NOMO-1 treated with dmso at 0.1 percent for 144 hours (cell line): ENCODE measurements at regions not wholly inside any gene's neighbourhood (a gene's known extent, or its start where the extent isn't known, plus 50 kb on each side); places are given as distances from the start of the nearest gene placed in this dataset.
"Not testable (repeated sequence)": the region's sequence is repeated elsewhere in the genome, so short reads cannot be mapped to it uniquely, and the experiment has no call there.

Experiments used
- DNase-seq: peaks from one replicate; lab custom pipeline; 2025; ENCODE audit not compliant: unreplicated experiment; lab: John Stamatoyannopoulos, UW

GRCh38 chr20:12068121-12068520 lies 150.4 kb downstream of the BTBD3 start:
- no peak for DNase-seq

- no peak for DNase-seq
These were observed 151.5 kb downstream of the BTBD3 start for GRCh38 chr20:12069181-12069580.

DNA sequence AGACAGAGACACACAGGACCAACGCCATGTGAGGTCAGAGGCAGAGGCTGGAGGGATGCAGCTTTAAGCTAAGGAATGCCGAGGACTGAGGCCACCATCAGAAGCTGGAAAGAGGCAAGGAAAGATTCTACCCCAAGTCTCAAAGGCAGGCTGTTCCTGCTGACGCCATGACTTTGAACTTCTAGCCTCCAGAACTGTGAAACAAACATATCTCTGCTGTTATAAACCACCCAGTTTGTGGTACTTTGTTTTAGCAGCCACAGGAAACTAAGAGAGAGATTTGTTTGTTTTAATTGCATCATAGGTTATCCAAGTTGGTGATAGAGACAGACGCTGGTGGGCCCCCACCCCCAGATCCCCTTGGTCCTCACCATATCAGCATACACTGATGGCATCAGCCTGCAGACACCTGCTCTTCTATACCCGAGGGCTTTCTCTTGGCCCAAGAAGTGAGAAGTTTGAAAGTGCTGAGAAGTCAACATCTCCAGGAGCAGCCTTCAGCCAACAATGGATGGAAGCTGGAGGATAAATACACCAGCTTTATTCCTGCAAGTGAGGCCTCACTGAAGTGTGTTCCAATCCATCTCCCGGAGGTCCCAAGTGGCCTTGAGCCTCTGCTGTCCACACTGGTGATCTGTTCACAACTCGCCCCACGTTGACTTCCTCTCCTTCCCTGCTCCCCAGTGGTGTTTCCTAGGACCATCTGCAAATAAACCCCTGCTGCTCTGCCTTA lies 154.7 kb downstream of the BTBD3 start:
- no peak for DNase-seq

DNA sequence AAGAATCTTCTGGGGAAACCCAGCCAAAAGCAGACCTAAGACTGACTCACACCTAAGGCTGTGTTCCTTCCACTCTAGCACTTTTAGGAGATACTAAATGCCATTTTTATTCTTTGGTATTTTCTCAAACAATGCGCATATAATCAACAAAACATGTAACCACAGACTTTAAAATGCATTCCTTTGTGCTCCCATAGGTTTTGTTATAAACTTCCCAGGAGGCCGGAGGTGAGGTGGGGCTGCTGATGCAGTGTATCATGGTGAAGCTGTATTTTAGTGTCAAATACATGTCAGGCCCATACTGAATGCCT lies 155.2 kb downstream of the BTBD3 start:
- DNase-seq = no peak

- DNase-seq = no peak
These were observed 156.5 kb downstream of the BTBD3 start for GRCh38 chr20:12074111-12074655.

DNA sequence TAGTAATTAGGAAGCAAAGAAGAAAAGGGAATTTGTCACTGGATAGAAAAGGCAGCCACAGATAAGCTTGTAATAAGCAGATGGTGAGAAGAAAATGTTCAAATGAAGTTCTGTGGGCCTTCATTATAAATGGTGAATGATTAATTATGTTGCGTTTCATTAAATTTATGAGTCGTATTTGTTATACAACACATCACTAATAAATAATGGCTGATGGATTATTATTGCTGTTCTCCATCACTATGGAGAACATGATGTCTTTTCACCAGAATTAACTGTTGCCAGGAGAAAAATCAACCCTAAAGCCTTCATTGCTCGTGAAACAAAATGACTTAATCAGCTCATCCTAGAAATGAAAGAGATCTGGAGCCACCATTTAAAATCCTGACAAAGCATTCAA lies 158.5 kb downstream of the BTBD3 start:
- DNase-seq = no peak

GRCh38 chr20:12077875-12078274 lies 160.2 kb downstream of the BTBD3 start:
- DNase-seq = no peak

DNA sequence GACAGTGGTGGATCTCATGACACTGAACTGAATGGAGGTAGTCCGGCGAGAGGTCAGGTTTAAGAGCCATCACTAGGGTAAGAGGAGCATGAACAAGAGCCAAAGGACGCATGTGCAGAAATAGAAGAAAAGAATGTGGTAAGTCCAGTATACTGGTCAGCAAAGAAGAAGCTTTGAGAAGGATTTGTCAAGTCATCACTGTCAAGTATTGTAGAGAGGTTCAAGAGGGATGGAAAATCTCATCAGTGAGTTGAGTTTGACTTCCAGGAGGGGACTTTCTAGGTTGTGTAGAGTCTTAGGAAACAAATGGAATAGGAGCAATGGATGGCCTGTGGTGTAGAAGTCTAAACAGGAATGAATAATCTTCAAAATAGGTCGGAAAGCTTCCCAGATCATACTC lies 161.8 kb downstream of the BTBD3 start:
- DNase-seq = no peak

DNA sequence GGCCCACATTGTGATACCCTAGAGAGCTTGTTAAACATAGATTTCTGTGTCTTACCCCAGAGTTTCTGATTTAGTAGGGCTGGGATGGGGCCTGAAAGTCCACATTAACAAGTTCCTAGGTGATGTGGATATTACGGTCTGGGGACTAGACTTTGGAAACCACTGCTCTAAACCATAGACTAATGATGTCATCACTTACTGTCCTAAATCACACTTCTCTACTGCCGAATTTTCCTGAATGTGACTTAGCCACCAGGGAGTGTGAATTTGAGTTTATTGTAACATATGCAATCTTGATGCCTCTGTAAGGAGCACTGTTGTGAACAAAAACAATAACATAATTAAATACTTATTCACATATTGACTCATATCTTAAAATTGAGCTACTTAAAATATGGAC lies 165.6 kb downstream of the BTBD3 start:
- no peak for DNase-seq

DNA sequence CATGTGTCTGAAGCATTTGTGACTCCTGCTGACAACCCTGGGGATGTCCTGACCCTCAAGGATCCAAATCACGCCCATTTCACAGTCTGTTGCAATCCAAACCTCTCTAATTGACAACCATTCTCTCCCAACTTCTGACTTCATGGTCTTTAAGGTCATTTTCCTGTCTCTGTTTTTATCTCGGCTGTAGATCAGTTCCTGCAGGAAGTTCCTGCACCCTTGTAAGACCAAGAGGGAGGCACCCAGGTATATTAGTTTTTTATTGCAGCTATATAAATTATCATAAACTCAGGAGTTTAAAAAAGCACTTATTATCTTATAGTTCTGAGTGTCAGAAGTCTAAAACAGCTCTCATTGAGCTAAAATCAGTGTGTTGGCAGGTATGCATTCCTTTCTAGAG lies 166.8 kb downstream of the BTBD3 start:
- no peak for DNase-seq

- DNase-seq = no peak
These were observed 168.7 kb downstream of the BTBD3 start for GRCh38 chr20:12086359-12086758.

GRCh38 chr20:12090920-12091319 lies 173.2 kb downstream of the BTBD3 start:
- DNase-seq = no peak

- DNase-seq = peak; percentile 83
These were observed 175.5 kb downstream of the BTBD3 start for GRCh38 chr20:12093057-12093796.

DNA sequence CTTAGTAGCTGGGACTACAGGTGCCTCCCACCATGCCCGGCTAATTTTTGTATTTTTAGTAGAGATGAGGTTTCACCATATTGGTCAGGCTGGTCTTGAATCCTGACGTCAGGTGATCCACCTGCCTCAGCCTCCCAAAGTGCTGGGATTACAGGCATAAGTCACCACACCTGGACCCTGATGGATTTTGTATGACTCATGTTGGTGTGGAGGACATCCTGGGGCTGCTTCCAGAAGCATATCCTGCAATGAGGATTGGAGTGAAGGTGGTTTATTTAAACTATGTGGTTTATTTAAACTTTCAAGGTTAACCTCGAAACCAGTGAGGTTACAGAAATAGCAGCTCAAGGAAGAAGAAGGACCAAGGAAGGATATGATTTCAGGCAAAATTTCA lies 176.1 kb downstream of the BTBD3 start:
- not testable (repeated sequence) for DNase-seq

DNA sequence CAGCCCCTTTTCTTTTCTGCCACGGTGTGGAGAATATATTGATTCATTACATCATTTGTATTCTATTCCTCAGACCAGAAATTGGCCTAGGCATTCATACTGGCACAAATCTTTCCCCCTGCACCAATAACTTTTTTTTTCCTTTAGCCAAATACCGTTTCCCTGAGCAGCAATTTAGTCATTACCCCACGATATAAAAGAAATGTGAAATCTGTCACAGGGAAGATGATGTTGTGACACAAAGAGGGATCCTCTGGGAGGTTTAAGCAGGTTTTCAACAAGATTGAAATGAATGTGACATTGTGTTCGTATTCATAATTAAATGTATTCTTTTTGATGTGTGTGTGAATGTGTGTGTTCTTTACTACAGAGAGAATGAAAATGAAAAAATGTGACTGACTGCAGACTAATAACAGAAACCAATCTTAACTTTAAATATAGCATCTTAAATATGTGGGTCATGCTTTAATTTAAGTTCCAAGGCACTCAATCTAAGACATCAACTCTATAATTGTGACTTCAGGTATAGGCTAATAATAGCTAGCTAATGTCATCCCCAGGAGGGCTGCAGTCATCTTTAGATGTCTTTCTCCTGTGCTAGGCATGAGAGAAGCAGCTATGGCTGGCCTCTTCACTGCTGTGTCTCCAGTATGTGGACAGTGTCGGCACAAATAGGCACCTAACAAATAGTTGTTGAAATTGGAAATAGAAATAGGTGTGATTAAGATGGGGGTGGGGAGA lies 177.7 kb downstream of the BTBD3 start:
- no peak for DNase-seq

GRCh38 chr20:12098421-12098820 lies 180.7 kb downstream of the BTBD3 start:
- no peak for DNase-seq

GRCh38 chr20:12108846-12109245 lies 191.2 kb downstream of the BTBD3 start:
- DNase-seq = no peak

DNA sequence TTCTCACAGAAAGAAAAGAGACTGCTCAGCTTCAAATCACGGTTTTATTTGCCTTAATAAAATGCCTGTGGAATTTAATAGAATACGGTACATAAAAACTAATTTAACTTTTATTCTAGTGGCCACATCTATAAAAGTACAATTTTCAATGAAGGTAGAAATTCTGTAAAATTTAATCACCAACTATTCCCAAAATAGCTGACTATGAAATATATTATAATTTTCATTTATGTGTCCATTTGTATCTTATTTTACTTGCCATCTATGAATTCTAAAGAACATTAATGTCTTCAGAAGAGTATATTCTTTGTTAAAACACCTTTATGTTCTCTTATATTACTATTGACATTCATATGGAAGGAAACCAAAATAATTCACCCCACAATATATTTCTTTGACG lies 192.6 kb downstream of the BTBD3 start:
- no peak for DNase-seq

GRCh38 chr20:12110711-12111110 lies 193.0 kb downstream of the BTBD3 start:
- no peak for DNase-seq

- no peak for DNase-seq
These were observed 193.9 kb downstream of the BTBD3 start for GRCh38 chr20:12111431-12112088.

- no peak for DNase-seq
These were observed 194.4 kb downstream of the BTBD3 start for GRCh38 chr20:12112089-12112474.
